IPS-NIHi7 (cell line): ENCODE measurements at regions not wholly inside any gene's neighbourhood (a gene's known extent, or its start where the extent isn't known, plus 50 kb on each side); places are given as distances from the start of the nearest gene placed in this dataset.

Experiments
- DNase-seq: peaks from one replicate; pipeline ENCODE4 v3.0.0; 2012; ENCODE audit warnings: mixed read lengths; ENCODE audit errors: extremely low spot score

DNA sequence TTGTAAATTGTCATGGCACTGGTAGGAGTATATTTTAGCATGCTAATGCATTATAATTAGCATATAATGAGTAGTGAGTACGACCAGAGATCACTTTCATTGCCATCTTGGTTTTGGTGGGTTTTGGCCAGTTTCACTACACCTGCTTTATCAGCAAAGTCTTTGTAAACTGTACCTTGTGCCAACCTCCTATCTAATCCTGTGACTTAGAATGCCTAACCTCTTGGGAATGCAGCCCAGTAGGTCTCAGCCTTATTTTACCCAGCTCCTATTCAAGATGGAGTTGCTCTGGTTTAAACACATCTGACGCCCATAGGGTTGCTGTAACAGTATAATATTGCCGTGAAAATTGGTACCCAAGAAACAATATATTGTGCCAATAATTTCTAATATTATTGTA lies 159.4 kb downstream of the MAGEB5 start:
- no peak for DNase-seq

- DNase-seq = no peak
These were observed 157.9 kb downstream of the MAGEB5 start for GRCh38 chrX:26373829-26374228.

- DNase-seq = peak; percentile 10
These were observed 137.0 kb downstream of the MAGEB5 start for GRCh38 chrX:26352891-26353430.

DNA sequence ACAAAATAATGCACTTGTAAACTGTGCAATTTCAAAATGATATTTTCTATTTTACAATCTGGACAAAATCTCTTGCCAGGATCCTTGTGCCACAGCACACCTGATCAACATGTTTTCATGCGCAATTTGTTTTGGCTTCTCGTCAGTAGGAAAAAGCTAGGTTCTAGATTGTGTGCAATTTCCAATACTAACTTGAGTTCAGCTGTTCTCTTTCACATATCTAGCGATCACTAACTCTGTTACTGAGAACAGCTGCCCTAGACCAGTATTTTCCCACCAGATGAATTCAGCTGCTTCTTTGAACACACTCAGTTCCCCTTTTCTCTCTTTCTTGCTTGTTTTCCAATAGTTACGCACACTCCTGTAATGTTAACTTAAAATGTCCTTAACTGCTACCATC lies 131.2 kb downstream of the MAGEB5 start:
- no peak for DNase-seq

DNA sequence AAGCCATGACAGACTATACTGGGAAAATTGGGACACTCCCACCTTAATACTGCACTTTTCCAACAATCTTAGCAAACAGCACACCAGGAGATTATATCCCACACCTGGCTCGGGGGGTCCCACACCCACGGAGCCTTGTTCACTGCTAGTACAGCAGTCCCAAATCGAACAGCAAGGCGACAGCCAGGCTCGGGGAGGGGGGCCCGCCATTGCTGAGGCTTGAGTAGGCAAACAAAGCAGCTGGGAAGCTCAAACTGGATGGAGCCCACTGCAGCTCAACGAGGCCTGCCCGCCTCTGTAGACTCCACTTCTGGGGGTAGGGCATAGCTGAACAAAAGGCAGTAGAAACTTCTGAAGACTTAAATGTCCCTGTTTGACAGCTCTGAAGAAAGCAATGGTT lies 118.3 kb downstream of the MAGEB5 start:
- no peak for DNase-seq

DNA sequence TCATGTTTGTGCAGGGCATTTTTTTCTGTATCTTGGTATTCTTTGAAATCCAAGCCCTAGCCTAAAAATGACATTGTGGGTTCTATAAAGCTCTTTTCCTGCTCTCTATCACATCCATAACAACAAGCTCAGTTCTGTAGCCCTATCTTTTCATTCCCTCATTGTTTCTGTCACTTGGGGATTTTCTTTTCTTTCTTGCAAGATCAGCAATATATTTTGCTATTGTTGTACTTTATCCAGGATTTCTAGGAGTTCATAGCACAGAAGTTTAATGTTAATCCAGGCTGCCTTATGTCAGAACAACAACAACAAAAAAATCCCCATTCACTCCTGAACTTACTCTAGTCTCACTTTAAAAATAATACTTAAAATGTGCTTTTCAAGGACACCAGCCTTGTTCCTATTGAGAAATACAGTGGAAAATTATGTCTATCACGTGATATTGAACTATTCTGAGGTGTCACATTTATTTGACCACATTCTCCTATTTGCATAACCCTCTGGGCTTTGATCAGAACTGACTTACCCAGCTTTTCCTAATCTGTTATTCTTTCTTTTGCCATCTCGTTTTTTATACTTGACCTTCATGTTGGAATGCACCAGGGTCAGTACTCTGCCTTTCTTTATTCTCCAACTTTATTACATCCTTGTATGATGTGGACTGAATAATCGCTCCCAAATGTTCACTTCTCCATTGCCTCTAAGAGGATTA lies 112.8 kb downstream of the MAGEB5 start:
- no peak for DNase-seq

DNA sequence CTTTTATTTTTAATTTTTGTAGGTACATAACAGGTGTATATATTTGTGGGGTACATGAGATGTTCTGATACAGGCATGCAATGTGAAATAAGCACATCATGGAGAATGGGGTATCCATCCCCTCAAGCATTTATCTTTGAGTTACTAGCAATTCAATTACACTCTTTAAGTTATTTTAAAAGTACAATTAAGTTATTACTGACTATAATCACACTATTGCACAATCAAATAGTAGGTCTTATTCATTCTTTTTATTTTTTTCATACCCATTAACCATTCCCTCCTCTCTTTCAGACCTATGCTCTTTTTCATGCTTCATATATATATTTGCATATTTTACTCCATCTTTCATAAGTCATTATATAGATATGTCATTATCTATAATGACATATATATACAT lies 93.3 kb downstream of the MAGEB5 start:
- DNase-seq = no peak

- DNase-seq = no peak
These were observed 79.5 kb downstream of the MAGEB5 start for GRCh38 chrX:26295425-26295824.

DNA sequence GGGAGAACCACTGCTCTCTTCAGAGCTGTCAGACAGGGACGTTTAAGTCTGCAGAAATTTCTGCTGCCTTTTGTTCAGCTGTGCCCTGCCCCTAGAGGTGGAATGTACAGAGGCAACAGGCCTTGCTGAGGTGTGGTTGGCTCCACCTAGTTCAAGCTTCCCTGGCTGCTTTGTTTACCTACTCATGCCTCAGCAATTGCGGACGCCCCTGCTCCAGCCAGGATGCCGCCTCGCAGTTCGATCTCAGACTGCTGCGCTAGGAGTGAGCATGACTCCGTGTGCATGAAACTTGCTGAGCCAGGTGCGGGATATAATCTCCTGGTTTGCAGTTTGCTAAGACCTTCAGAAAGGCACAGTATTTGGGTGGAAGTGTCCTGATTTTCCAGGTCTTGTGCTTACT lies 70.9 kb downstream of the MAGEB5 start:
- DNase-seq = no peak
